ENCODE measurements at regions not wholly inside any gene's neighbourhood (a gene's known extent, or its start where the extent isn't known, plus 50 kb on each side); places are given as distances from the start of the nearest gene placed in this dataset.

DNA sequence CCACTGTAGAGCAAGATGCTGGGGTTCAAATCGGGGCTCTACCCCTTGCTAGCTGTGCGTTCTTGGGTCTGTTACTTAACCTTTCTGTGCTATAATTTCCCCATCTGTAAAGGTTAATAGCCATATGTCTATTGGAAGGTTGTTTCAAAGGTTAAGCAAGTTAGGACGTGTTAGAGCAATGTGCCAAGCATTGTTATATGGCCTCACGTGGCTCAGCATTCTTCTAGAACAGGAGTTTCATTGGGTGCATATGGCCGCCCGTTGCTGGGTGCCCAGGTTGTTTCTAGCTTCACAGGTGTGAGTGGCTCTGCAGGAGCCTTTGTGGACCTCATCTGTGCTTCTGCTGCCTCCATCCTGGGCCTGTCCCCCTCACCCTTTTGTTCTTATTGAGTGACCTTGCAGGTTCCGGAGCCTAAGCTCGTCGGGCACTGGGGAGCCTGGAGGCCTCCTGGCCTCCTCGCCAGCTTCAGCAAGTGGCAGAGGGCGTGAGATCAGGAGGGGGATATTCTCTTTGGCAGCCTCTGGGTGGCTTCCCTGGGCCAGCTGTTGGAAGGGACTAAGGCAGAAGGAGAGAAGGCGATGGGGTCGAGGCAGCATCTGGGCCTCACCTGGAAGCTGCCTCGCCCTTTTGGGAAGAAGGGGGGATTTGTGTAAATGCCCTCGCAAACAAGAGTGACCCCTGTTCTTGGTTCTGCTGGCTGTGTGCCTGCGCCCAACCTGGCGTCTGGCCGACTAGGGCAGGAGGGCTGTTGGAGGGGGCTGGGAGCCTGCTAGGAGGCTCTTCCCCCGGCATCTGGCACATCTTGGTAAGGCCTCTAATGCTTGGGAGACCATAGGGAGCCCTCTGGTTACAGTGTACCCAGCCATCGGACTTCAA lies 80.2 kb upstream of the CIBAR2 start:
- intact Hi-C loops (cut with micrococcal nuclease), result no loop called here
- H3K79me2 ChIP-seq (ENCODE audit: insufficient read depth, low read length), result no peaks in the 10 kb centered on the region
- no peaks in the 10 kb centered on the region for H3K36me3 Mint-ChIP-seq
- WGBS (ENCODE audit: insufficient coverage), result 95% methylated on average over 11 of the region's 20 CpGs
- no peak overlapping the region for H2AFZ ChIP-seq (ENCODE audit: insufficient read depth, low read depth, low read length, poor library complexity, severe bottlenecking)
- TF ChIP-seq CTCF (IDR thresholded peaks at IDR 0.05), result no peak
- H3K9me3 ChIP-seq (replicated peaks in 1 of 2; ENCODE audit: control insufficient read depth in 1 of 2, insufficient read depth in 1 of 2, low read length in 2 of 2), result no peaks in the 10 kb centered on the region
- no peaks in the 10 kb centered on the region for H3K4me1 ChIP-seq (ENCODE audit: control insufficient read depth in 1 of 2, insufficient read depth in 2 of 2, low read length in 2 of 2)
- H3K27ac ChIP-seq (ENCODE audit: low read depth in 1 of 2, low read length in 2 of 2), result no peak overlapping the region
- H3K27ac Mint-ChIP-seq, result no peak overlapping the region
- H3K4me2 ChIP-seq (replicated peaks; ENCODE audit: extremely low read depth, low read length, poor library complexity, severe bottlenecking), result no peak overlapping the region
- H3K4me1 Mint-ChIP-seq, result no peaks in the 10 kb centered on the region
- H3K27me3 Mint-ChIP-seq (ENCODE audit: low read depth in 3 of 3), result peaks cover 0 to 13% (median 12%) of the 10 kb centered on the region in 3 donors
- H3K4me3 Mint-ChIP-seq, result no peak overlapping the region
- H4K20me1 ChIP-seq (ENCODE audit: insufficient read depth, low read length), result no peaks in the 10 kb centered on the region
- H3K36me3 ChIP-seq (replicated peaks in 1 of 2; ENCODE audit: control insufficient read depth in 1 of 2, insufficient read depth in 2 of 2, low read length in 2 of 2), result no peaks in the 10 kb centered on the region
- H3K27me3 ChIP-seq (ENCODE audit: control insufficient read depth in 2 of 2, insufficient read depth in 2 of 2, low read length in 2 of 2), result peaks cover 0 to 5% of the 10 kb centered on the region in 2 donors
- H3K9ac ChIP-seq (ENCODE audit: insufficient read depth, low read length, poor library complexity, severe bottlenecking), result no peak overlapping the region
- H3K4me3 ChIP-seq (replicated peaks in 1 of 3; ENCODE audit: low read depth in 2 of 3, low read length in 3 of 3), result no peak overlapping the region
- no peak for DNase-seq
- H3K9me3 Mint-ChIP-seq, result peaks cover 0 to 8% (median 4%) of the 10 kb centered on the region in 7 donors

- H3K4me1 Mint-ChIP-seq, result no peaks in the 10 kb centered on the region
- TF ChIP-seq CTCF (IDR thresholded peaks at IDR 0.05), result no peak
- Histone ChIP-seq H3K4me3 (replicated peaks in 1 of 3; ENCODE audit: low read depth in 2 of 3, low read length in 3 of 3) (no peak overlapping the region), H4K20me1 (ENCODE audit: insufficient read depth, low read length) (no peaks in the 10 kb centered on the region), H3K9me3 (replicated peaks in 1 of 2; ENCODE audit: control insufficient read depth in 1 of 2, insufficient read depth in 1 of 2, low read length in 2 of 2) (no peaks in the 10 kb centered on the region), H3K4me1 (ENCODE audit: control insufficient read depth in 1 of 2, insufficient read depth in 2 of 2, low read length in 2 of 2) (no peaks in the 10 kb centered on the region), H3K27ac (ENCODE audit: low read depth in 1 of 2, low read length in 2 of 2) (no peak overlapping the region), H3K36me3 (replicated peaks in 1 of 2; ENCODE audit: control insufficient read depth in 1 of 2, insufficient read depth in 2 of 2, low read length in 2 of 2) (no peaks in the 10 kb centered on the region), H3K27me3 (ENCODE audit: control insufficient read depth in 2 of 2, insufficient read depth in 2 of 2, low read length in 2 of 2) (peaks cover 0 to 5% of the 10 kb centered on the region in 2 donors), H3K79me2 (ENCODE audit: insufficient read depth, low read length) (no peaks in the 10 kb centered on the region), H3K4me2 (replicated peaks; ENCODE audit: extremely low read depth, low read length, poor library complexity, severe bottlenecking) (no peak overlapping the region), H3K9ac (ENCODE audit: insufficient read depth, low read length, poor library complexity, severe bottlenecking) (no peak overlapping the region), H2AFZ (ENCODE audit: insufficient read depth, low read depth, low read length, poor library complexity, severe bottlenecking) (no peak overlapping the region)
- no CpG with 5 or more reads among the region's 6 CpGs for WGBS (ENCODE audit: insufficient coverage)
- peaks cover 0 to 11% (median 11%) of the 10 kb centered on the region in 3 donors for H3K27me3 Mint-ChIP-seq (ENCODE audit: low read depth in 3 of 3)
- no peak overlapping the region for H3K27ac Mint-ChIP-seq
- intact Hi-C loops (cut with micrococcal nuclease), result no loop called here
- H3K4me3 Mint-ChIP-seq, result no peak overlapping the region
- H3K9me3 Mint-ChIP-seq, result peaks cover 0 to 8% (median 4%) of the 10 kb centered on the region in 7 donors
- no peaks in the 10 kb centered on the region for H3K36me3 Mint-ChIP-seq
- DNase-seq, result no peak
These were observed 80.8 kb upstream of the CIBAR2 start for GRCh38 chr16:85193115-85193493.

Measured in CD14-positive monocyte (primary cell).